GM18909 (cell line): ENCODE measurements at regions not wholly inside any gene's neighbourhood (a gene's known extent, or its start where the extent isn't known, plus 50 kb on each side); places are given as distances from the start of the nearest gene placed in this dataset.

Source experiments
- ATAC-seq: cut with Tn5 transposase; IDR thresholded peaks from one replicate; pipeline ENCODE4 v1.9.1; 2021; ENCODE audit warnings: mild to moderate bottlenecking; ENCODE audit not compliant: unreplicated experiment, poor library complexity

DNA sequence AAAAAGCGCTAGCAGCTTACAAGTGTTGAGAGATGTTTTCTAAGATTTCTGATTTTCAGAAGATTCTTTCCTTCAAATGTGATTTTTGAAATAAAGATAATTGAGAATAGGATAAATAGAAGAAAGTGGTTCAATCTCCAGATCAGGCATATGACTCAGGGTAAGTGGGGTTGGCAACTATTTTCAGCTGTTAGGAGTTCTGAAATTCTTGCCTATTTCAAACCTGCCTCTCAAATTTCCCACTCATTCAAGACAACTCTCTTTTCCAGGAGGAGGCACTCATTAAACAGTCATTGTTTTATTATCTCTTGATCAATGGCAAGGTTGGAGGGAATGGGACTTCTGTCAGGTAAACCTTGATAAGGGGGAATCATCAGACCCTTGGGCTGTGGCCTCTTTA is 138.9 kb downstream of the HNMT start:
- no peak for ATAC-seq

DNA sequence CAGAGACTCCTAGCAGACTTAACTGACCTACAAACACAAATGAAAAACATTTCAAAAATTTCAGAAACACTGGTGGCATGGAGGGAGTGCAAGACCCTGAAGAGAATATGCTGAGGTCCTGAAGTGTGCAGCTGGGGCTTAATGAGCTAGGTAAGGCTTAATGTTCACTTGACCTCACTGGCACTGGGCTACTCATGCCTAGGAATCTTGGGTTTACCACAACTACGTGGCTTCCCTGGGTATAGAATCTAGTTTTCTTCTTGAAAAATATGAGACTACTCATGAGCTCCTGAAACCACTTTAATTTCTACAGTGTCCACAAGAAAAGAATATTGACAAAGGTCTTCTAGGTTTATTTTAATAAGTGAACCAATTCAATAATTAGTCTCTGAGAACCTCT is 139.8 kb downstream of the HNMT start:
- no peak for ATAC-seq

DNA sequence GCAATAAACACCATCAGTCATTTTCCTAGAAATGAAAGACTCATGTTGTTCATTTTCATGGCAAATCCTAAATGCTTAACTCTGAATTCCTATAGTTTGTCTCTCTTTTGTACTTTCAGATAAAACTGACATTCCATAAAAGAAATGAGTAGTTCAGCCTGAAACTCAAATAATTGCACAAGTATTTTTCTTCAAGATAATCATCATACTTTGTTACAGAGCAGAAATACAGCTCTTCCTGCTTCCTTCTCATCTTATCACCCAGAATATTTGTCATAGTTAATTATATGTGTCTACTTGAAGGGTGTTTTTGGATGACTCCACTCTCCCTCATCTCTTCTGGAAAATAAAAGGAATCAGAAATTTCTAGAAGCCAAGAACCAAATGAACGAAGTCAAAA is 141.1 kb downstream of the HNMT start:
- ATAC-seq, result no peak

DNA sequence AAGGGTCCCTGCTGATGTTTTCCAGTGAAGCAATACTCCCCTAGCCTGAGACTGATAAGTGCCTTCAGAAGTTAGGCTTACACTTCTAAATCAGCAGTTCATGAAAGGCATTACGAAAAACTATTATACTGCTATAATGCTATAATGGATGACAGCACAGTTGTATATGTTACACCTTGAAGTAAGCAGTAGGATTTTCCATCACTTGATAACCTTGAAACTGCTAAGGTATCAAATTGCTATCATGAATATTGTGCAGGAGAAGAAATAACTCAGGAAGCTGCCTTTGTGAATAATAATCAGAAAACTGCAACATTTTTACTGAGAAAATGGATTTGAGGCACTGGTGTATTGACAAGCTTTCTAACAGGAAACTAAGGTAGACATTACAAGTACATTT is 142.3 kb downstream of the HNMT start:
- ATAC-seq, result no peak

DNA sequence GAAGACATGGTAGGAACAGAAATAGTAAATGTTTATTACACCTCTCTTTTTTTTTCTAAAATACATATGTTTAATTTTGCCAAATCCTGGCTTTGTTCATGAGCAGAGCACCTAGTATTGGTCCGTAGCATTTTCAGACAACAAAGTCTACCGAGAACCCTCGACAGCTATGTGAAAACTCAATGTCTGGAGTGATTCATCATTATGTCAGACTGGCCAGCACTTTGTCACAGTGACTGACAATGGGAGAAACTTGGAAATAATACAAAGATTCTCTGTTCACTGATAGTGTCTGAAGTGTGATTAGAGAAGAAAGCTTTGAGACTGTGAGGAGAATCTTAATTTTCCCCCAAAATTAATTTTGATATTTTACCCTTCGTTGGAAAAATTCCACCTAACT is 143.0 kb downstream of the HNMT start:
- ATAC-seq, result no peak

DNA sequence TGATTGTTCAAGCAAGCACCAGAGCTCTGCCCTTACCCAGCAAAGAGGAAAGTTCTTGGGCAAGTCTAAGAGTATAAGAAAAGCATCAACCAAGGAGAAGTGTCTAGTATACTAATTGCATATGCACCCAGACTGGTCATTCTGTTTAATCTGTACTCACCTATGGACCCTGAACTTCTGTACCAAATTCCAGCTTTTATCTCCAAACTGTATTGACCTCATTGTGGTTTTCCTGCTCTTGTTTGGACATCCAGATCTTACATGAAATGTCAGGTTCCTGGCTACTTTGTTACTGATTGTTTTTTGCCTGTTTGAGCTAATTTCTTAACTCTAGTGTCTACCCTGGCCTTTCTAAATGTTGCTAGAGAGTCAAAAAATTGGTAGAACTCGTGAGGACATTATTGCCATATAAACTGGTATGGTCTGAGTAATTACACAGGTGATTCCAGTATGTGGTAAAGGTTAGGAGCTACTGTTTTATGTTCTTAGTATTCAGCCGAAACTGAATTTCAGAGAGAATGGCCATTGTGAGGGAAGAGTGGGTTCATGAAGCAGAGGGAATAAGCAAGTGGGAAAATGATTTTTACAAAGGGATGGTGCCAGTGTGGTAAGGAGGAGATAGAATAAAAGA is 146.3 kb downstream of the HNMT start:
- ATAC-seq, result no peak

GRCh38 chr2:138112536-138112935 is 148.3 kb downstream of the HNMT start:
- no peak for ATAC-seq

DNA sequence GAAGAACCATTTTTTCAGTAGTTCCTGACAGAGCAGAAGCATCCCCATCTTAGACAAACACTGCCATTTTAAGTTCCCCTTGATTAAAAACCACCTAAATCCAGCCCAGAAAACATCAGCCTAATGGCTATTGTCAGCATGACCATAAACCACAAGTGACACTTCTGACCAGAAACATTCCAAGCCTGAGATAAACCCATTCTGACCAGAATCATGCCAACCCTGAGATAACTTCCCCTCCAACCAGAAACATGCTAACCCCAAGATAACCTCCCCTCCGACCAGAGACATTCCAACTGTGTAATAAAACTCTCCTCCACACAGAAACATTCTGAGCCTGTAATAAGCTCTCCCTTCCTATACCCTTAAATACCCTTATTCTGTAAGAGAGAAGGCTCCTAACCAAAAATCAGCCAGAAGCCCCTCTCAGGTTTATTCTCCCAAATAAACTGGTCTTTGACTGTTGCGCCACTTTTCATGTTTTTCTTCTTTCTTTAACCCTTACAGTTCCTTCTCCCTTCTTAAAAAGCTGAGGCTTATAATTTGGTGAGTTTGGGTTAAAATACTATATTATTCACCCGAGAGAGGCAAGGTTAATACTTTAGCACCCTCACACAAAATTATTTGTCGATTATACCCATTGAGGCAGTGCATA is 149.7 kb downstream of the HNMT start:
- ATAC-seq, result no peak

DNA sequence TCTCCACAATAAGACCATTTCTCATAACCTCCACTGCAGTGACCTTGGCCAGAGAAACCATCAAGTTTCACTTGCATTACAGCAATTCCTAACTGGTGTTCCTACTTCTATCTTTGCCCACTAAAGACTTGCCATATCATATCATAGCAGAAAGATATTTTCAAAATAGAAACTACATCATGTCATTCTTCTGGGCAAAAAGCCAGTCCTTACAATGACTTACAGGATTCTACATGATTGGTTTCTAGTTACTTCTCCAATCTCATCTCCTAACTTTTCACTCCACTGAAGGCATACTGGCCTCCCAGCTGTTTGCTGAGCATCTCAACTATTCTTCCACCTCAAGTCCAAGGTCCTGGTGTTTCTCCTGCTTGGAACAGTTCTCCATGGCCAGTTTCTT is 151.4 kb downstream of the HNMT start:
- ATAC-seq, result no peak

DNA sequence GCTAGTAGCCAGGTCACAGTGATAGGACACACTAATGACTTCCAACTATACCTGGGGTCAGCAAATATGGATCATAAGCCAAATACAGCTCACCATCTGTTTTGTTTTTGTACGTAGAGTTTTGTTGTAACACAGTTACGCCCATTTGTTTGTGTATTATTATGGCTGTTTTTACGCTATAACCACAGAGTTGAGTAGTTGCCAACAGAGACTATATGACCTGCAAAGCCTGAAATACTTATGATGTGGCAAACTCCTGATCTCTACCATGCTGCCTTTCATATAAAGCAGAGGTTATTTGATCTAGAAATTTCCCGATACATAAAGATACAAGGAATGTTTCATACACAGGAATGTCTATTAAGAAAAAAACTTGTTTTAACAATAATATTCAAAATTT is 152.2 kb downstream of the HNMT start:
- ATAC-seq, result no peak

- no peak for ATAC-seq
These were observed 157.7 kb downstream of the HNMT start for GRCh38 chr2:138121666-138122661.

DNA sequence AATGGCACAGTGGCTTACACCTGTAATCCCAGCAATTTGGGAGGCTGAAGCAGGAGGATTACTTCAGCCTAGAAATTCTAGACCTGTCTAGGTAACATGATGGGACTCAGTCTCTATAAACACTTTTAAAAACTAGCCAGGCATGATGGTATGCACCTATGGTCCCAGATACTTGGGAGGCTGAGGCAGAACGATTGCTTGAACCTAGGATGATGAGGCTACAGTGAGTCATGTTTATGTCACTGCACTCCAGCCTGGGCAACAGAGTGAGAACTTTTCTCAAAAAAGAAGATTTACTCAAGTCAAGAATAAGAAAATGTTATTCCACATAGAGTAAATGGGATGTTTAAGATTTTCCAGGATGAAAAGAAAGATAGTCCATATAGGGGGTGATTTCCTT is 158.6 kb downstream of the HNMT start:
- no peak for ATAC-seq

- ATAC-seq, result no peak
These were observed 159.5 kb downstream of the HNMT start for GRCh38 chr2:138123741-138124140.

GRCh38 chr2:138124521-138124920 is 160.2 kb downstream of the HNMT start:
- no peak for ATAC-seq

GRCh38 chr2:138125306-138126288 is 161.3 kb downstream of the HNMT start:
- no peak for ATAC-seq

DNA sequence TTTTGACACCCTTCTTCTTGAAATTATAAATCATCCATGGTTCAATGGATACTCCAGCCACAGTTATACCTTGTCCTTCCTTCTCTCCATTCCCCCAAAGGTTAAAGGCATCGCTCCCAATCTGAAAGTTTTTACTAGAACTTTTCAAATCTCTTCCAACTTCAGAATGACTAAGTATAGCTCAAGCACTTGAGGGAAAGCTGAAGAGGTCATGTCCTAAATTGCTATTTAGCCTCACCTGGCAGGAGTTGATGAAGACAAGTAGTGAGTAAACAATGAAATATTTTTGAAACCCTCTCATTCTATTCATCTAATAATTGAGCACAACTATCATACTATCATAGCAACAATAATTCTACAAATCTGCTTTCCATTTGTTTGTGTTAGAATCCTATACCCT is 167.8 kb downstream of the HNMT start:
- ATAC-seq, result no peak

DNA sequence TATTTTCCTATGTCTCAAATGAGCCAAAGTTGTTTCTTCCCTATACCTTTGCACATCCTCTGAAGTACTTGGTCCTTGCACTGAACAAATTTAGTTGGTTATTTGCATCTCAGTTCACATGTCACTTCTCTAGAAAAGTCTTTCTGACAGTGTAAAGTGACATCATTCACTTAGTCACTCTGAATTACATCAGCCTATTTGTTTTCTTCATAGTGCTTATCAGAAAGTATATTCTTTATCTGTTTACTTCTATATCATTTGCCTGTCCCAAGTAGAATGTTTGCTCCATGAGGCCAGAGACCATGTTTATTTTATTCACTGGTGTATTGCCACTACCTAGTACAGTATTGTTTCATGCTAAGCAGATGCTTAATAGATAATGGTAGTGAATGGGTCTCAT is 173.7 kb downstream of the HNMT start:
- ATAC-seq, result no peak

DNA sequence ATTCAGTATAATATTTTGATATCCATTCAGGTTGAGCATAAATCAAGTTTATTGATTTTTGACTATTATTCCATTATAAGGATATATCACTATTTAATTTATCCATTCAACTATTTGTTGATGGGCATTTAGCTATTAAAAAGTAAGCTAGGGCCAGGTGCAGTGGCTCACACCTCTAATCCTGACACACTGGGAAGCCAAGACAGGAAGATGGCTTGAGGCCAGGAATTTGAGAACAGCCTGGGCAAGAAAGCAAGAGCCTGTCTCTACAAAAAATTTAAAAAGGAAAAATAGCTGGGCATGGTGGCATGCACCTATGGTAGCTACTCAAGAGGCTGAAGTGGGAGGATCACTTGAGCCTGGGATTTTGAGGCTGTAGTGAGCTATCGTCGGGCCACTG is 183.5 kb downstream of the HNMT start:
- ATAC-seq, result no peak

- ATAC-seq, result peak; percentile 52
These were observed 191.0 kb downstream of the HNMT start for GRCh38 chr2:138155304-138155703.

DNA sequence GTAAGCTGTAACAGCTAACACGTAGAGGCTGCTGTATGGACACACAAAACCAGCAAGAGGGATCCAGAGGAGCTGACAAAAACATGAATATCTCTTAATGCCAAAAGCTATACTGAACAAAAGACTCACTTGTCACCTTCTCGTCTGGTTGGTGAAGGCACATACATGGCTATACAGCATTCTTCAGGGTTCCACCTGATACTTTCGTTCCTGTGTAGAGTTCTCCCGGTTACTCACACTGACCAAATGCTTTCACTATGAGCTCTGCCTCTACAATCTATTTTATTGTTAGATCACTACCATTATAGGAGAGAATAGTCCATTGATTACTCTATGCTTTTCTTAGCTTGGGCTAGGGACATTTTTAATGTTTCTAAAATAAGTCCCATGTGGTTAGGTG is 193.1 kb downstream of the HNMT start:
- no peak for ATAC-seq
